Right atrium auricular region (tissue), 2 donors: ENCODE measurements at regions not wholly inside any gene's neighbourhood (a gene's known extent, or its start where the extent isn't known, plus 50 kb on each side); places are given as distances from the start of the nearest gene placed in this dataset.

Experiments used
- DNase-seq: peaks from one replicate; pipeline ENCODE4 v3.0.0-alpha.2; 2019; ENCODE audit warnings: low spot score
- H3K27ac ChIP-seq, 2 donors: fragments of 200-600 bp; sonication (generic); 1 replicate in 1 of 2; 2 replicates in 1 of 2; pipeline ENCODE4 v1.5.1; 2016 to 2019
- H3K27me3 ChIP-seq, 2 donors: fragments of 200-600 bp; sonication (generic); one replicate each; pipeline versions ENCODE4 v1.5.1 to v1.6.0; 2017 to 2019
- H3K36me3 ChIP-seq: fragments of 200-600 bp; sonication (generic); one replicate; pipeline ENCODE4 v1.5.1; 2016
- H3K4me1 ChIP-seq, 2 donors: fragments of 200-600 bp; sonication (generic); one replicate each; pipeline versions ENCODE4 v1.5.1 to v1.6.0; 2017 to 2019
- H3K4me3 ChIP-seq, 2 donors: fragments of 200-600 bp; sonication (generic); 1 replicate in 1 of 2; 2 replicates in 1 of 2; pipeline ENCODE4 v1.5.1; 2017 to 2019; ENCODE audit warnings: mild to moderate bottlenecking in 1 of 2, moderate library complexity in 1 of 2
- H3K9me3 ChIP-seq, 2 donors: fragments of 200-600 bp; sonication (generic); one replicate each; pipeline ENCODE4 v1.5.1; 2019
- TF ChIP-seq, protein P1 (sequence below), 2 donors: fragments of 200-600 bp; sonication (generic); IDR thresholded peaks; one replicate each; pipeline ENCODE4 v1.5.1; 2019; ENCODE audit warnings: antibody characterized with exemption in 2 of 2

DNA sequence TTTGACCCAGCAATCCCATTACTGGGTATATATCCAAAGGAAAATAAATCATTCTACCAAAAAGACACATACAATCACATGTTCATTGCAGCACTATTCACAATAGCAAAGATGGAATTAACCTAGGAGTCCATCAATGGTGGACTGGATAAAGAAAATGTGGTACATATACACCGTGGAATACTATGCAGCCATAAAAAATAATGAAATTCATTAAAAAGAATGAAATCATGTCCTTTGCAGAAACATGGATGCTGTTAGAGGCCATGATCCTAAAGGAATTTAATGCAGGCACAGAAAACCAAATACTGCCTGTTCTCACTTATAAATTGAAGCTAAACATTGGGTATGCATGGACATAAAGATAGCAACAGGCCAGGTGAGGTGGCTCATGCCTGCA is 61.9 kb upstream of the BMP6 start:
- Histone ChIP-seq H3K27me3 (peaks cover 0 to 4% of the 10 kb centered on the region in 2 donors), H3K36me3 (no peaks in the 10 kb centered on the region), H3K4me1 (no peaks in the 10 kb centered on the region), H3K4me3 (no peak overlapping the region), H3K9me3 (no peaks in the 10 kb centered on the region), H3K27ac (no peak overlapping the region)
- DNase-seq, result no peak
- TF ChIP-seq, protein P1, sequence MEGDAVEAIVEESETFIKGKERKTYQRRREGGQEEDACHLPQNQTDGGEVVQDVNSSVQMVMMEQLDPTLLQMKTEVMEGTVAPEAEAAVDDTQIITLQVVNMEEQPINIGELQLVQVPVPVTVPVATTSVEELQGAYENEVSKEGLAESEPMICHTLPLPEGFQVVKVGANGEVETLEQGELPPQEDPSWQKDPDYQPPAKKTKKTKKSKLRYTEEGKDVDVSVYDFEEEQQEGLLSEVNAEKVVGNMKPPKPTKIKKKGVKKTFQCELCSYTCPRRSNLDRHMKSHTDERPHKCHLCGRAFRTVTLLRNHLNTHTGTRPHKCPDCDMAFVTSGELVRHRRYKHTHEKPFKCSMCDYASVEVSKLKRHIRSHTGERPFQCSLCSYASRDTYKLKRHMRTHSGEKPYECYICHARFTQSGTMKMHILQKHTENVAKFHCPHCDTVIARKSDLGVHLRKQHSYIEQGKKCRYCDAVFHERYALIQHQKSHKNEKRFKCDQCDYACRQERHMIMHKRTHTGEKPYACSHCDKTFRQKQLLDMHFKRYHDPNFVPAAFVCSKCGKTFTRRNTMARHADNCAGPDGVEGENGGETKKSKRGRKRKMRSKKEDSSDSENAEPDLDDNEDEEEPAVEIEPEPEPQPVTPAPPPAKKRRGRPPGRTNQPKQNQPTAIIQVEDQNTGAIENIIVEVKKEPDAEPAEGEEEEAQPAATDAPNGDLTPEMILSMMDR (IDR thresholded peaks at IDR 0.05), result no peak

DNA sequence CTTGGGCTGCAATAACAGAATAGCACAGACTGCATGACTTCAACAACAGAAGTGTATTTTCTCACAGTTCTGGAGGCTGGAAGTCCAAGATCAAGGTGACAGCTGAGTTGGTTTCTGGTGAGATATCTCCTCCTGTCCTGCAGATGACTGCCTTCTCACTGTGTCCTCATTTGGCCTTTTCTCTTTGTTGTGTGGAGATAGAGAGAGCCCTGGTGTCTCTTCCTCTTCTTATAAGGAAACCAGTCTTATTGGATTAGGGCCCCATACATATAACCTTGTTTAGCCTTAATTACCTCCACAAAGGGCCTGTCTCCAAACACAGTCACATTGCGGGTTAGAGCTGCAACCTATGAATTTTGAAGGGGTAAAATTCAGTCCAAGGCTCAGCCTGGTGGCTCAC is 57.0 kb upstream of the BMP6 start:
- H3K4me3 ChIP-seq, result no peak overlapping the region
- no peaks in the 10 kb centered on the region for H3K27me3 ChIP-seq
- TF ChIP-seq, protein P1 (IDR thresholded peaks at IDR 0.05), result no peak
- DNase-seq, result no peak
- H3K9me3 ChIP-seq, result no peaks in the 10 kb centered on the region
- no peak overlapping the region for H3K27ac ChIP-seq
- H3K4me1 ChIP-seq, result peaks cover 0 to 6% of the 10 kb centered on the region in 2 donors
- H3K36me3 ChIP-seq, result no peaks in the 10 kb centered on the region

DNA sequence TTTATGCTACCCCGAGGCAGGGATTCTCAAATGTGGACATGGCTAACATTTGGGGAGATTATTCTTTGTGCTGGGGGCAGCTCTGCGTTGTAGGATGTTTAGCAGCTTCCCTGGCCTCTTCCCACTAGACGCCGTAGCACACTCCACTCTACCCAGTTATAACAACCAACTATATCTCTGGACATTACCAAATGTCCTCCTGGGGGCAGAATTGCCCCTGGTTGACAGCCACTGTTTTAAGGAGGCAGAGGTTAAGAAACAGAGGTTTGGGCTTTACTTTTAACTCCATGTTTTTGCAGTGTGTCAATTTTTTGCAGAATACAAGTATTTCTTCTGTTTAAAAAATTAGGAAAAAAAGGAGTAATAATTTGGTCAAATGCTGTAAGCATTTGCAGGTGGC is 56.2 kb upstream of the BMP6 start:
- H3K4me3 ChIP-seq, result no peak overlapping the region
- no peaks in the 10 kb centered on the region for H3K9me3 ChIP-seq
- no peaks in the 10 kb centered on the region for H3K36me3 ChIP-seq
- DNase-seq, result no peak
- H3K27ac ChIP-seq, result no peak overlapping the region
- no peaks in the 10 kb centered on the region for H3K27me3 ChIP-seq
- peaks cover 0 to 6% of the 10 kb centered on the region in 2 donors for H3K4me1 ChIP-seq
- TF ChIP-seq, protein P1 (IDR thresholded peaks at IDR 0.05), result no peak

DNA sequence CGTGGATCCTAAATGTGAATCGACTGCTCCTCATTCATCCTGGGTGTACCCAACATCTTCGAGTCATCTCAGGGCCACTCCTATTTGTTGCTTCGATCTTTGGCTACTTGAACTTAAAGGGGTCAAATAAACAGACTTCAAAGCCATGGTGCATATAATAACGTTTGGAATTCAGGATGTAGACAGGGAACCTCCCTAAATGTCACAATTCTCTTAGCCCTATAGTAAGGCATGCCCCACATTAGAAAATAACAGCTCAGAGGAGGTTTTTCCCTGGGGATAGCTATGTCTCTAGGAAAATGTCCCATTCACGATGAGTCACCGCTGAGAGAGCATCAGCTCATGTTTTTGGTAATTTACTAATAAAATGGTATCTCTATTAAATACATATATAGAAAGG is 54.8 kb upstream of the BMP6 start:
- Histone ChIP-seq H3K9me3 (no peaks in the 10 kb centered on the region), H3K27me3 (no peaks in the 10 kb centered on the region), H3K27ac (no peak overlapping the region), H3K36me3 (no peaks in the 10 kb centered on the region), H3K4me1 (peaks cover 0 to 6% of the 10 kb centered on the region in 2 donors), H3K4me3 (no peak overlapping the region)
- no peak for DNase-seq
- TF ChIP-seq, protein P1 (IDR thresholded peaks at IDR 0.05), result no peak

DNA sequence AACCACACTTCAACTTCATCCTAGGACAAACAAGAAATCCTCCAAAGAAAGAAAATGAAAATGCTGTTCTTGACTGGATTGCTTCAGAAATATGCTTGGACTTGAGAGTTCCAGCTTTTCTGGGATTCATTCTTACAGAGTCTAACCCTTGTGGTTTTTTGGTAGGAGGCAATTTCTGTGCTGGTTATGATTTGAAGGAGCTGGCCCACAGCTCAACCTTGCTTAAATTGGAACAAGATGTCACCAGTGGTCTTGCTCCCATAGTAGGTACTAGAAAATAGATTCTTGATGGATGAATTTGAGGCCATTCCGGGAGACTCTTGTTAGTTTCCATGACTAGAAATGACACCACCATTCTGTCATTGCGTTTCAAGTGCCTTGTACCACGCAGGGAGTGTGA is 54.3 kb upstream of the BMP6 start:
- Histone ChIP-seq H3K27me3 (no peaks in the 10 kb centered on the region), H3K9me3 (no peaks in the 10 kb centered on the region), H3K4me3 (no peak overlapping the region), H3K4me1 (peaks cover 0 to 6% of the 10 kb centered on the region in 2 donors), H3K27ac (no peak overlapping the region), H3K36me3 (no peaks in the 10 kb centered on the region)
- TF ChIP-seq, protein P1 (IDR thresholded peaks at IDR 0.05), result no peak
- no peak for DNase-seq
